Esophagus squamous epithelium (tissue), 5 donors: ENCODE measurements at regions not wholly inside any gene's neighbourhood (a gene's known extent, or its start where the extent isn't known, plus 50 kb on each side); places are given as distances from the start of the nearest gene placed in this dataset.

Source experiments
- DNase-seq: peaks from one replicate; lab custom pipeline; 2025; lab: John Stamatoyannopoulos, UW
- H3K27ac ChIP-seq, 4 donors: fragments of 200-600 bp; sonication (generic); one replicate each; pipeline ENCODE4 v1.5.1; 2016 to 2019; ENCODE audit warnings: mild to moderate bottlenecking in 1 of 4
- H3K27me3 ChIP-seq, 4 donors: fragments of 200-600 bp; sonication (generic); 1 replicate in 3 of 4; 2 replicates in 1 of 4; pipeline versions ENCODE4 v1.5.1 to v1.6.0; 2017 to 2021; ENCODE audit warnings: antibody characterized with exemption in 1 of 4
- H3K36me3 ChIP-seq, 3 donors: fragments of 200-600 bp; sonication (generic); one replicate each; pipeline ENCODE4 v1.5.1; 2016 to 2019
- H3K4me1 ChIP-seq, 3 donors: fragments of 200-600 bp; sonication (generic); one replicate each; pipeline ENCODE4 v1.5.1; 2017 to 2019
- H3K4me3 ChIP-seq, 4 donors: fragments of 200-600 bp; sonication (generic); 1 replicate in 3 of 4; 2 replicates in 1 of 4; pipeline ENCODE4 v1.5.1; 2016 to 2019; ENCODE audit warnings: mild to moderate bottlenecking in 2 of 4, moderate library complexity in 1 of 4
- H3K9me3 ChIP-seq, 3 donors: fragments of 200-600 bp; sonication (generic); one replicate each; pipeline ENCODE4 v1.5.1; 2016 to 2019
- POLR2A ChIP-seq, 4 donors: fragments of 450-650 bp; IDR thresholded peaks; one replicate each; pipeline ENCODE4 v1.6.1; 2017; ENCODE audit warnings: antibody characterized with exemption in 4 of 4, mild to moderate bottlenecking in 4 of 4, moderate library complexity in 3 of 4
- WGBS, 2 donors: methylation state at CpG; one replicate each; pipeline ENCODE4 v1.1.5; 2018; 5-methylcytosine and 5-hydroxymethylcytosine counted together
- intact Hi-C: fragments of 100-400 bp; cut with DNase I; formaldehyde crosslinking; loops from one replicate; pipeline ENCODE4 v1.15.0; 2022
- TF ChIP-seq, protein P1 (sequence below), 6 experiments: fragments of 450-650 bp in 4 of 6; fragments of 200-600 bp in 2 of 6; sonication (generic) in 2 of 6; IDR thresholded peaks; one replicate each; pipeline ENCODE4 v1.5.1; 2016 to 2019; ENCODE audit warnings: antibody characterized with exemption in 6 of 6, mild to moderate bottlenecking in 4 of 6, moderate library complexity in 4 of 6
- donor health status: DM: yes; HTN: yes; CAD: no.

DNA sequence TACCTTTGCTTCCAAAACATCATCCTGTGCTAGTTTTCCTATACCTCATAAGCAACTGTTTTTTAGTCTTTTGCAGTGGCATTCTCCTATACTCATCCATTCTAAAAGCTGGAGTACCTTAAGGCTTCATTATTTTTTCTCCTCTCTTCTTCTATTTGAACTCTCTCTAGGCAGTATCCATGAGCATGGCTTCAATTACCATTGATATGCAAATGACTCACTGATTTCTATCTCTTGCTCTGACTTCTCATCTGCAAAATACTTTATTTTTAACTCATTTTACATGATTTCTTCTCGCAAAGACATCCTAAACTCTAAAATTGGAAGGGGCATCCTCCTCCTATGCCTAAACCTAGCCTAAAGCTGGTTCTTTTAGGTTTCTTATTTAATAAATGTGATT lies 365.1 kb upstream of the NUDT12 start:
- Histone ChIP-seq H3K4me1 (no peaks in the 10 kb centered on the region), H3K27ac (no peak overlapping the region), H3K27me3 (no peaks in the 10 kb centered on the region), H3K4me3 (no peak overlapping the region), H3K9me3 (no peaks in the 10 kb centered on the region), H3K36me3 (no peaks in the 10 kb centered on the region)
- DNase-seq = no peak
- no peak for TF ChIP-seq POLR2A (IDR thresholded peaks at IDR 0.05)
- TF ChIP-seq, protein P1, sequence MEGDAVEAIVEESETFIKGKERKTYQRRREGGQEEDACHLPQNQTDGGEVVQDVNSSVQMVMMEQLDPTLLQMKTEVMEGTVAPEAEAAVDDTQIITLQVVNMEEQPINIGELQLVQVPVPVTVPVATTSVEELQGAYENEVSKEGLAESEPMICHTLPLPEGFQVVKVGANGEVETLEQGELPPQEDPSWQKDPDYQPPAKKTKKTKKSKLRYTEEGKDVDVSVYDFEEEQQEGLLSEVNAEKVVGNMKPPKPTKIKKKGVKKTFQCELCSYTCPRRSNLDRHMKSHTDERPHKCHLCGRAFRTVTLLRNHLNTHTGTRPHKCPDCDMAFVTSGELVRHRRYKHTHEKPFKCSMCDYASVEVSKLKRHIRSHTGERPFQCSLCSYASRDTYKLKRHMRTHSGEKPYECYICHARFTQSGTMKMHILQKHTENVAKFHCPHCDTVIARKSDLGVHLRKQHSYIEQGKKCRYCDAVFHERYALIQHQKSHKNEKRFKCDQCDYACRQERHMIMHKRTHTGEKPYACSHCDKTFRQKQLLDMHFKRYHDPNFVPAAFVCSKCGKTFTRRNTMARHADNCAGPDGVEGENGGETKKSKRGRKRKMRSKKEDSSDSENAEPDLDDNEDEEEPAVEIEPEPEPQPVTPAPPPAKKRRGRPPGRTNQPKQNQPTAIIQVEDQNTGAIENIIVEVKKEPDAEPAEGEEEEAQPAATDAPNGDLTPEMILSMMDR (IDR thresholded peaks at IDR 0.05) = no peak
- intact Hi-C loops = no loop called here
- 62 to 86% methylated on average over 1 of the region's 1 CpG for WGBS, 2 donors

- Histone ChIP-seq H3K4me1 (no peaks in the 10 kb centered on the region), H3K27me3 (no peaks in the 10 kb centered on the region), H3K4me3 (no peak overlapping the region), H3K9me3 (no peaks in the 10 kb centered on the region), H3K27ac (no peak overlapping the region), H3K36me3 (no peaks in the 10 kb centered on the region)
- intact Hi-C loops = no loop called here
- no peak for DNase-seq
- TF ChIP-seq POLR2A (IDR thresholded peaks at IDR 0.05) = no peak
- TF ChIP-seq, protein P1 (IDR thresholded peaks at IDR 0.05) = no peak
These were observed 361.1 kb upstream of the NUDT12 start for GRCh38 chr5:103923616-103924168.

DNA sequence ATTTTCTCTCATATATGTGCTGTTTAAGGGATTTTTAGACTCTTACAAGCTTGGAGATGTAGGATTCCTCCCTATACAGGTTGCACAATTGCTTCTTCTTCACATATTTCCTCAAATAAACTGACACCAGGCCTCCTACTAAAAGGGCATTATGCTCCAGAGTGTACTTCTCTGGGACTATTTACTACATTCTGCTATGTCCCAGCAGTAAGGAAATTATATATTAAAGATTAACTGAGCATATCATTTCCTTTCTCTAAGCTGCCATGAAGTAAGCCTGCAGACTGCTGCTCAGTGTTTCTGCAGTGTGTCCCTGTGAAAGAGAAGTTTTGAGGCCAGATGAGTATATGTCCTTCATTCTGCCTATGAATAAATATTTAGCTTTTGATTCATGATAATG lies 356.9 kb upstream of the NUDT12 start:
- intact Hi-C loops = no loop called here
- Histone ChIP-seq H3K27me3 (no peaks in the 10 kb centered on the region), H3K4me1 (no peaks in the 10 kb centered on the region), H3K36me3 (no peaks in the 10 kb centered on the region), H3K4me3 (no peak overlapping the region), H3K9me3 (no peaks in the 10 kb centered on the region), H3K27ac (no peak overlapping the region)
- DNase-seq = no peak
- no peak for TF ChIP-seq POLR2A (IDR thresholded peaks at IDR 0.05)
- TF ChIP-seq, protein P1 (IDR thresholded peaks at IDR 0.05) = no peak

DNA sequence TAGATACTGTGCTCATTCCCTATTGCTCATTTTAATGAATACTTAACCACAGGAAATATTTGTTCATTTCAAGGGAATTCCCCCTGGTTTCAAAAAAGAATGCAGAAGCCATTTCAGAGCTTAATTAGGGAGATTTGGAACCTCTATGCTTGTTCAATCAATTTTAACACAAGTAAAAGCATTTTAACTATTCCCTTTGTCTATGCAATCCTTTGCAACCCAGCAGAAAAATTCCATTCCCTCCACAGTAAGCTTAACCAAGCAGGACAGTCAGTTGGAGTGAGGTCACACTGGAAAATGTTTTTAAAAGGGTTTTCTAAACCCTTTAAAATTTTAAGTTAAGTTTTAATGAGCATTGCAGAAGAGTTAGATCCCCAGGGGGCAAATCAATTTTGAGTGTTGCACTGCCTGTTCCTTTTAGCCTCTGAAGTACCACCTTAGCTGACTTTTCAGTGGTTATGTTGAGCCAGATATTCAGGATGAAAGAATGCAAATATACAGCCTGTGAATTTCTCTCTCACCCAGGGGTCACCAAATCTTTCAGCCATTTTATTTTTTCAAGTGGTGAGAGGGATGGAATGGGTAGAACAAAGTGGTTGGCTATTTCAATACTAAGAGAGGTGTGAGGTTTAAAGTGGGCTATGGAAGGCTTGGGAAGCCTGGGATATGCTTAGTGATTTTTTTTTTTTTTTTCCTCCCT lies 356.2 kb upstream of the NUDT12 start:
- Histone ChIP-seq H3K4me3 (no peak overlapping the region), H3K27me3 (no peaks in the 10 kb centered on the region), H3K27ac (no peak overlapping the region), H3K36me3 (no peaks in the 10 kb centered on the region), H3K4me1 (no peaks in the 10 kb centered on the region), H3K9me3 (no peaks in the 10 kb centered on the region)
- intact Hi-C loops = no loop called here
- TF ChIP-seq, protein P1 (IDR thresholded peaks at IDR 0.05) = no peak
- no peak for TF ChIP-seq POLR2A (IDR thresholded peaks at IDR 0.05)
- no peak for DNase-seq

DNA sequence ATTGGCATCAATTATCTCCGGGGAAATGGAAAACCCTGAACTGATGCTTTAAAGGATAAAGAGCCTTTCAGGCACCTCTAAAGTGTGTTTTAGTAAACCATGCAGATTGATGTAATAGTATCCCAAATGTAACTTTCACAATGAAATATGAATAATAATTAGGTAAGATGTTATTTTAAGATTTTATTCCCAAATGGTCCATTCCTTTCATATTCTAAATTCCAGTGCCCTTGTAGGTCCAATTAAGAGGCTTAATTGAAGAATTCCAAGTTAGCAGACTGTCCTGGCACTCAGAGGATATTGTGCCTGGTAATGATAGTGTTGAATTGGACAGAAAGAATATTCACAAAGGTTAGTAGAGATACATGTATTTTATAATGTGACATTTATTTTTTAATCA lies 352.5 kb upstream of the NUDT12 start:
- intact Hi-C loops = no loop called here
- Histone ChIP-seq H3K36me3 (no peaks in the 10 kb centered on the region), H3K4me3 (no peak overlapping the region), H3K27me3 (no peaks in the 10 kb centered on the region), H3K9me3 (no peaks in the 10 kb centered on the region), H3K27ac (no peak overlapping the region), H3K4me1 (no peaks in the 10 kb centered on the region)
- WGBS, 2 donors = 78 to 92% methylated on average over 1 of the region's 1 CpG
- TF ChIP-seq, protein P1 (IDR thresholded peaks at IDR 0.05) = no peak
- no peak for TF ChIP-seq POLR2A (IDR thresholded peaks at IDR 0.05)
- no peak for DNase-seq
